GM12878 (cell line): ENCODE measurements at regions not wholly inside any gene's neighbourhood (a gene's known extent, or its start where the extent isn't known, plus 50 kb on each side); places are given as distances from the start of the nearest gene placed in this dataset.
A peak's percentile ranks its signal among the peaks of the same experiment; 100 is the strongest.

ENCODE experiments used
- ATF3 ChIP-seq: IDR thresholded peaks from 2 replicates; pipeline ENCODE4 v1.6.1; 2011; ENCODE audit warnings: low read depth, mild to moderate bottlenecking, low read length, moderate library complexity, borderline replicate concordance; ENCODE audit errors: extremely low read depth
- CREB1 ChIP-seq: IDR thresholded peaks from 2 replicates; pipeline ENCODE4 v1.6.1; 2012; ENCODE audit warnings: low read depth, mild to moderate bottlenecking, inconsistent platforms
- FOXK2 ChIP-seq: fragments of 450-650 bp; IDR thresholded peaks from 2 replicates; pipeline ENCODE4 v1.6.1; 2017; ENCODE audit warnings: mild to moderate bottlenecking, moderate library complexity
- GABPA ChIP-seq: IDR thresholded peaks from 2 replicates; pipeline ENCODE4 v1.6.1; 2014; ENCODE audit warnings: antibody characterized with exemption, low read depth, mild to moderate bottlenecking, inconsistent platforms
- IKZF2 ChIP-seq, 2 experiments: fragments of 450-650 bp; IDR thresholded peaks; 2 replicates each; pipeline ENCODE4 v1.6.1; 2017; ENCODE audit warnings: mild to moderate bottlenecking in 2 of 2, moderate library complexity in 2 of 2
- JUNB ChIP-seq: IDR thresholded peaks from 2 replicates; pipeline ENCODE4 v1.6.1; 2016; ENCODE audit warnings: antibody characterized with exemption, mild to moderate bottlenecking
- KDM1A ChIP-seq: fragments of 200-600 bp; sonication (generic); IDR thresholded peaks from 2 replicates; pipeline ENCODE4 v1.6.1; 2016; ENCODE audit warnings: borderline replicate concordance
- MEF2B ChIP-seq: fragments of 450-650 bp; IDR thresholded peaks from 2 replicates; pipeline ENCODE4 v1.6.1; 2018; ENCODE audit warnings: mild to moderate bottlenecking, moderate library complexity; ENCODE audit not compliant: partially characterized antibody, poor library complexity, severe bottlenecking
- MTA2 ChIP-seq: fragments of 450-650 bp; IDR thresholded peaks from 2 replicates; pipeline ENCODE4 v1.6.1; 2016; ENCODE audit warnings: low read depth, mild to moderate bottlenecking, moderate library complexity
- MXI1 ChIP-seq: fragments of 150-350 bp; IDR thresholded peaks from 2 replicates; pipeline ENCODE4 v1.6.1; 2011; ENCODE audit warnings: low read depth, mild to moderate bottlenecking, inconsistent platforms, low read length, improper control_type of control experiment
- NFXL1 ChIP-seq: fragments of 450-650 bp; IDR thresholded peaks from 2 replicates; pipeline ENCODE4 v1.6.1; 2017; ENCODE audit warnings: antibody characterized with exemption, mild to moderate bottlenecking, borderline replicate concordance
- NR2C2 ChIP-seq: IDR thresholded peaks from 2 replicates; pipeline ENCODE4 v1.6.1; 2011; ENCODE audit warnings: borderline replicate concordance, low read depth; ENCODE audit not compliant: control insufficient read depth, insufficient read length
- SMAD1 ChIP-seq: fragments of 450-650 bp; IDR thresholded peaks from 2 replicates; pipeline ENCODE4 v1.6.1; 2018; ENCODE audit warnings: mild to moderate bottlenecking, low read depth; ENCODE audit not compliant: partially characterized antibody
- TAF1 ChIP-seq: IDR thresholded peaks from 2 replicates; pipeline ENCODE4 v1.6.1; 2011; ENCODE audit warnings: mild to moderate bottlenecking, low read depth, low read length, borderline replicate concordance
- TCF3 ChIP-seq: IDR thresholded peaks from 2 replicates; pipeline ENCODE4 v1.6.1; 2012; ENCODE audit warnings: low read depth, mild to moderate bottlenecking, low read length, borderline replicate concordance; ENCODE audit not compliant: insufficient read depth
- ZNF274 ChIP-seq: IDR thresholded peaks from one replicate; pipeline ENCODE4 v1.8.0; 2011; ENCODE audit not compliant: insufficient read length, insufficient read depth
- ZNF384 ChIP-seq: IDR thresholded peaks from 2 replicates; pipeline ENCODE4 v1.6.1; 2012; ENCODE audit warnings: low read depth, mild to moderate bottlenecking, low read length, improper control_type of control experiment, borderline replicate concordance
- ZSCAN29 ChIP-seq: fragments of 450-650 bp; IDR thresholded peaks from 2 replicates; pipeline ENCODE4 v1.6.1; 2017; ENCODE audit warnings: mild to moderate bottlenecking, moderate library complexity
- TF ChIP-seq, protein P1 (sequence below): IDR thresholded peaks from 2 replicates; pipeline ENCODE4 v1.6.1; 2011; ENCODE audit warnings: borderline replicate concordance, low read depth, mild to moderate bottlenecking, moderate library complexity, low read length; ENCODE audit not compliant: insufficient read depth, poor library complexity, severe bottlenecking
- TF ChIP-seq, protein P2 (sequence below): fragments of 450-650 bp; IDR thresholded peaks from 2 replicates; pipeline ENCODE4 v1.6.1; 2018; ENCODE audit warnings: borderline replicate concordance, mild to moderate bottlenecking; ENCODE audit not compliant: partially characterized antibody
- TF ChIP-seq, protein P3 (sequence below): fragments of 150-350 bp; IDR thresholded peaks from 2 replicates; pipeline ENCODE4 v1.6.1; 2016; ENCODE audit warnings: low read depth, low read length

GRCh38 chr14:62053188-62053587, 291.0 kb downstream of the SNAPC1 start (continued):
- no peak for TF ChIP-seq ZNF384
- TF ChIP-seq, protein P1, sequence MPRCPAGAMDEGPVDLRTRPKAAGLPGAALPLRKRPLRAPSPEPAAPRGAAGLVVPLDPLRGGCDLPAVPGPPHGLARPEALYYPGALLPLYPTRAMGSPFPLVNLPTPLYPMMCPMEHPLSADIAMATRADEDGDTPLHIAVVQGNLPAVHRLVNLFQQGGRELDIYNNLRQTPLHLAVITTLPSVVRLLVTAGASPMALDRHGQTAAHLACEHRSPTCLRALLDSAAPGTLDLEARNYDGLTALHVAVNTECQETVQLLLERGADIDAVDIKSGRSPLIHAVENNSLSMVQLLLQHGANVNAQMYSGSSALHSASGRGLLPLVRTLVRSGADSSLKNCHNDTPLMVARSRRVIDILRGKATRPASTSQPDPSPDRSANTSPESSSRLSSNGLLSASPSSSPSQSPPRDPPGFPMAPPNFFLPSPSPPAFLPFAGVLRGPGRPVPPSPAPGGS = no peak
- no peak for TF ChIP-seq MEF2B
- TF ChIP-seq JUNB = peak; percentile 70
- TF ChIP-seq CREB1 = peak; percentile 52; the same call in 1 of the 2 replicates
- TF ChIP-seq ZSCAN29 = no peak
- no peak for TF ChIP-seq SMAD1
- TF ChIP-seq MXI1 = no peak
- no peak for TF ChIP-seq ZNF274
- TF ChIP-seq, protein P2, sequence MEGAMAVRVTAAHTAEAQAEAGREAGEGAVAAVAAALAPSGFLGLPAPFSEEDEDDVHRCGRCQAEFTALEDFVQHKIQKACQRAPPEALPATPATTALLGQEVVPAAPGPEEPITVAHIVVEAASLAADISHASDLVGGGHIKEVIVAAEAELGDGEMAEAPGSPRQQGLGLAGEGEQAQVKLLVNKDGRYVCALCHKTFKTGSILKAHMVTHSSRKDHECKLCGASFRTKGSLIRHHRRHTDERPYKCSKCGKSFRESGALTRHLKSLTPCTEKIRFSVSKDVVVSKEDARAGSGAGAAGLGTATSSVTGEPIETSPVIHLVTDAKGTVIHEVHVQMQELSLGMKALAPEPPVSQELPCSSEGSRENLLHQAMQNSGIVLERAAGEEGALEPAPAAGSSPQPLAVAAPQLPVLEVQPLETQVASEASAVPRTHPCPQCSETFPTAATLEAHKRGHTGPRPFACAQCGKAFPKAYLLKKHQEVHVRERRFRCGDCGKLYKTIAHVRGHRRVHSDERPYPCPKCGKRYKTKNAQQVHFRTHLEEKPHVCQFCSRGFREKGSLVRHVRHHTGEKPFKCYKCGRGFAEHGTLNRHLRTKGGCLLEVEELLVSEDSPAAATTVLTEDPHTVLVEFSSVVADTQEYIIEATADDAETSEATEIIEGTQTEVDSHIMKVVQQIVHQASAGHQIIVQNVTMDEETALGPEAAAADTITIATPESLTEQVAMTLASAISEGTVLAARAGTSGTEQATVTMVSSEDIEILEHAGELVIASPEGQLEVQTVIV = no peak
- peak; percentile 30; the same call in 1 of the 2 replicates for TF ChIP-seq GABPA
- no peak for TF ChIP-seq NFXL1
- TF ChIP-seq, protein P3, sequence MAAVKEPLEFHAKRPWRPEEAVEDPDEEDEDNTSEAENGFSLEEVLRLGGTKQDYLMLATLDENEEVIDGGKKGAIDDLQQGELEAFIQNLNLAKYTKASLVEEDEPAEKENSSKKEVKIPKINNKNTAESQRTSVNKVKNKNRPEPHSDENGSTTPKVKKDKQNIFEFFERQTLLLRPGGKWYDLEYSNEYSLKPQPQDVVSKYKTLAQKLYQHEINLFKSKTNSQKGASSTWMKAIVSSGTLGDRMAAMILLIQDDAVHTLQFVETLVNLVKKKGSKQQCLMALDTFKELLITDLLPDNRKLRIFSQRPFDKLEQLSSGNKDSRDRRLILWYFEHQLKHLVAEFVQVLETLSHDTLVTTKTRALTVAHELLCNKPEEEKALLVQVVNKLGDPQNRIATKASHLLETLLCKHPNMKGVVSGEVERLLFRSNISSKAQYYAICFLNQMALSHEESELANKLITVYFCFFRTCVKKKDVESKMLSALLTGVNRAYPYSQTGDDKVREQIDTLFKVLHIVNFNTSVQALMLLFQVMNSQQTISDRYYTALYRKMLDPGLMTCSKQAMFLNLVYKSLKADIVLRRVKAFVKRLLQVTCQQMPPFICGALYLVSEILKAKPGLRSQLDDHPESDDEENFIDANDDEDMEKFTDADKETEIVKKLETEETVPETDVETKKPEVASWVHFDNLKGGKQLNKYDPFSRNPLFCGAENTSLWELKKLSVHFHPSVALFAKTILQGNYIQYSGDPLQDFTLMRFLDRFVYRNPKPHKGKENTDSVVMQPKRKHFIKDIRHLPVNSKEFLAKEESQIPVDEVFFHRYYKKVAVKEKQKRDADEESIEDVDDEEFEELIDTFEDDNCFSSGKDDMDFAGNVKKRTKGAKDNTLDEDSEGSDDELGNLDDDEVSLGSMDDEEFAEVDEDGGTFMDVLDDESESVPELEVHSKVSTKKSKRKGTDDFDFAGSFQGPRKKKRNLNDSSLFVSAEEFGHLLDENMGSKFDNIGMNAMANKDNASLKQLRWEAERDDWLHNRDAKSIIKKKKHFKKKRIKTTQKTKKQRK = no peak
- TF ChIP-seq IKZF2 (IDR thresholded peaks at IDR 0.05) = peak; percentile 38 to 39; a peak in 2 of 4 replicates
- TF ChIP-seq MTA2 = no peak
- no peak for TF ChIP-seq ATF3
- no peak for TF ChIP-seq KDM1A
- no peak for TF ChIP-seq FOXK2
- no peak for TF ChIP-seq TAF1
- no peak for TF ChIP-seq NR2C2
- no peak for TF ChIP-seq TCF3
